Hepatocyte (in vitro differentiated cells): ENCODE measurements at regions not wholly inside any gene's neighbourhood (a gene's known extent, or its start where the extent isn't known, plus 50 kb on each side); places are given as distances from the start of the nearest gene placed in this dataset.

Experiments used
- CTCF ChIP-seq: fragments of 200-600 bp; sonication (generic); IDR thresholded peaks from 2 replicates; pipeline ENCODE4 v1.5.1; 2016; ENCODE audit warnings: antibody characterized with exemption, mild to moderate bottlenecking; ENCODE audit not compliant: poor library complexity
- EZH2 ChIP-seq: fragments of 200-600 bp; sonication (generic); IDR thresholded peaks from 2 replicates; pipeline ENCODE4 v1.6.1; 2016; ENCODE audit warnings: antibody characterized with exemption, mild to moderate bottlenecking, borderline replicate concordance
- EZH2phosphoT487 ChIP-seq: fragments of 200-600 bp; sonication (generic); IDR thresholded peaks from one replicate; pipeline ENCODE4 v1.6.1; 2018; ENCODE audit warnings: antibody characterized with exemption, mild to moderate bottlenecking, low read depth, moderate library complexity; ENCODE audit not compliant: unreplicated experiment, severe bottlenecking

- TF ChIP-seq CTCF = no peak
- TF ChIP-seq EZH2 = no peak
- no peak for TF ChIP-seq EZH2phosphoT487
Measured at GRCh38 chr1:30307182-30307581, 416.2 kb downstream of the MATN1 start.
